HEK293 (cell line): ENCODE measurements at regions not wholly inside any gene's neighbourhood (a gene's known extent, or its start where the extent isn't known, plus 50 kb on each side); places are given as distances from the start of the nearest gene placed in this dataset.

ENCODE experiments used
- ATF2 ChIP-seq: fragments of 450-650 bp; formaldehyde crosslinking; IDR thresholded peaks from 2 replicates; pipeline ENCODE4 v1.5.1; 2016; ENCODE audit warnings: missing biosample characterization, missing genetic modification characterization, low read depth
- CTCF ChIP-seq: fragments of 450-650 bp; formaldehyde crosslinking; IDR thresholded peaks from 2 replicates; pipeline ENCODE4 v1.5.1; 2016; ENCODE audit warnings: missing biosample characterization, missing genetic modification characterization
- SALL2 ChIP-seq: fragments of 450-650 bp; formaldehyde crosslinking; IDR thresholded peaks from 2 replicates; pipeline ENCODE4 v1.5.0; 2017; ENCODE audit warnings: missing biosample characterization, mild to moderate bottlenecking, missing genetic modification characterization, borderline replicate concordance
- SCRT2 ChIP-seq: fragments of 450-650 bp; formaldehyde crosslinking; IDR thresholded peaks from 2 replicates; pipeline ENCODE4 v1.5.1; 2016; ENCODE audit warnings: missing biosample characterization, missing genetic modification characterization
- TSHZ1 ChIP-seq: fragments of 450-650 bp; formaldehyde crosslinking; IDR thresholded peaks from 2 replicates; pipeline ENCODE4 v1.5.1; 2016; ENCODE audit warnings: missing biosample characterization, missing genetic modification characterization, borderline replicate concordance
- ZNF274 ChIP-seq, 2 experiments: fragments of 200-500 bp in 1 of 2; fragments of 450-650 bp in 1 of 2; sonication (Bioruptor generic) in 1 of 2; formaldehyde crosslinking in 1 of 2; IDR thresholded peaks; 2 replicates each; pipeline versions ENCODE4 v1.5.1 to v1.6.1; 2014 to 2016; ENCODE audit warnings: borderline replicate concordance in 1 of 2, inconsistent platforms in 1 of 2, low read length in 1 of 2, missing biosample characterization in 1 of 2, missing genetic modification characterization in 1 of 2
- ZNF292 ChIP-seq: fragments of 450-650 bp; formaldehyde crosslinking; IDR thresholded peaks from 2 replicates; pipeline ENCODE4 v1.5.1; 2016; ENCODE audit warnings: low read depth, missing biosample characterization, missing genetic modification characterization, borderline replicate concordance
- ZNF311 ChIP-seq: fragments of 450-650 bp; formaldehyde crosslinking; IDR thresholded peaks from 2 replicates; pipeline ENCODE4 v1.5.1; 2017; ENCODE audit warnings: missing biosample characterization, missing genetic modification characterization, borderline replicate concordance
- ZNF394 ChIP-seq: fragments of 450-650 bp; formaldehyde crosslinking; IDR thresholded peaks from 2 replicates; pipeline ENCODE4 v1.5.1; 2016; ENCODE audit warnings: missing biosample characterization, missing genetic modification characterization, mild to moderate bottlenecking, moderate library complexity, borderline replicate concordance
- ZNF423 ChIP-seq: fragments of 450-650 bp; formaldehyde crosslinking; IDR thresholded peaks from 2 replicates; pipeline ENCODE4 v1.5.1; 2016; ENCODE audit warnings: missing biosample characterization, missing genetic modification characterization
- ZNF501 ChIP-seq: fragments of 450-650 bp; formaldehyde crosslinking; IDR thresholded peaks from 2 replicates; pipeline ENCODE4 v1.5.1; 2016; ENCODE audit warnings: missing biosample characterization, missing genetic modification characterization
- ZNF514 ChIP-seq: fragments of 450-650 bp; formaldehyde crosslinking; IDR thresholded peaks from 2 replicates; pipeline ENCODE4 v1.5.1; 2016; ENCODE audit warnings: missing biosample characterization, missing genetic modification characterization
- ZNF701 ChIP-seq: fragments of 450-650 bp; formaldehyde crosslinking; IDR thresholded peaks from 2 replicates; pipeline ENCODE4 v1.5.1; 2016; ENCODE audit warnings: missing biosample characterization, missing genetic modification characterization
- ZNF837 ChIP-seq: fragments of 450-650 bp; formaldehyde crosslinking; IDR thresholded peaks from 2 replicates; pipeline ENCODE4 v1.5.1; 2016; ENCODE audit warnings: missing biosample characterization, missing genetic modification characterization

GRCh38 chr2:59177748-59178147, 936.6 kb upstream of the FANCL start:
- no peak for TF ChIP-seq ATF2 (tag by site-specific recombination)
- TF ChIP-seq ZNF274 (IDR thresholded peaks at IDR 0.05; ENCODE audit: low read length) = no peak
- no peak for TF ChIP-seq ZNF274 (tag by site-specific recombination; IDR thresholded peaks at IDR 0.05; ENCODE audit: borderline replicate concordance)
- no peak for TF ChIP-seq ZNF837 (tag by site-specific recombination)
- TF ChIP-seq CTCF = no peak
- TF ChIP-seq ZNF514 (tag by site-specific recombination) = no peak
- TF ChIP-seq ZNF394 (tag by site-specific recombination) = no peak
- no peak for TF ChIP-seq ZNF501
- no peak for TF ChIP-seq ZNF292 (tag by site-specific recombination)
- no peak for TF ChIP-seq ZNF423 (tag by site-specific recombination)
- no peak for TF ChIP-seq TSHZ1 (tag by site-specific recombination)
- TF ChIP-seq ZNF311 (tag by site-specific recombination) = no peak
- no peak for TF ChIP-seq SALL2 (tag by site-specific recombination)
- TF ChIP-seq ZNF701 (tag by site-specific recombination) = no peak
- TF ChIP-seq SCRT2 (tag by site-specific recombination) = no peak
